Activated T-helper 17 cell treated with anti-CD3 and anti-CD28 coated beads, Interleukin-2, amount 50 U/mL, for 72 hours (primary cell): ENCODE measurements at regions not wholly inside any gene's neighbourhood (a gene's known extent, or its start where the extent isn't known, plus 50 kb on each side); places are given as distances from the start of the nearest gene placed in this dataset.

Experiments used
- ATAC-seq: fragments of 150-1000 bp; cut with Tn5 transposase; replicated peaks from 2 replicates; pipeline ENCODE4 v1.10.0; 2021; ENCODE audit warnings: mild to moderate bottlenecking, moderate library complexity
- H3K27ac Mint-ChIP-seq: one replicate; pipeline ENCODE4 v1.8.0; 2022; ENCODE audit warnings: mixed read lengths
- H3K27me3 Mint-ChIP-seq: one replicate; pipeline ENCODE4 v1.8.0; 2022; ENCODE audit warnings: mixed read lengths
- H3K36me3 Mint-ChIP-seq: one replicate; pipeline ENCODE4 v1.8.0; 2022; ENCODE audit warnings: low read depth, mild to moderate bottlenecking, mixed read lengths
- H3K4me1 Mint-ChIP-seq: one replicate; pipeline ENCODE4 v1.8.0; 2022; ENCODE audit warnings: mixed read lengths
- H3K4me3 Mint-ChIP-seq: one replicate; pipeline ENCODE4 v1.8.0; 2022; ENCODE audit warnings: mild to moderate bottlenecking, mixed read lengths
- H3K9me3 Mint-ChIP-seq: one replicate; pipeline ENCODE4 v1.8.0; 2022; ENCODE audit warnings: mixed read lengths

DNA sequence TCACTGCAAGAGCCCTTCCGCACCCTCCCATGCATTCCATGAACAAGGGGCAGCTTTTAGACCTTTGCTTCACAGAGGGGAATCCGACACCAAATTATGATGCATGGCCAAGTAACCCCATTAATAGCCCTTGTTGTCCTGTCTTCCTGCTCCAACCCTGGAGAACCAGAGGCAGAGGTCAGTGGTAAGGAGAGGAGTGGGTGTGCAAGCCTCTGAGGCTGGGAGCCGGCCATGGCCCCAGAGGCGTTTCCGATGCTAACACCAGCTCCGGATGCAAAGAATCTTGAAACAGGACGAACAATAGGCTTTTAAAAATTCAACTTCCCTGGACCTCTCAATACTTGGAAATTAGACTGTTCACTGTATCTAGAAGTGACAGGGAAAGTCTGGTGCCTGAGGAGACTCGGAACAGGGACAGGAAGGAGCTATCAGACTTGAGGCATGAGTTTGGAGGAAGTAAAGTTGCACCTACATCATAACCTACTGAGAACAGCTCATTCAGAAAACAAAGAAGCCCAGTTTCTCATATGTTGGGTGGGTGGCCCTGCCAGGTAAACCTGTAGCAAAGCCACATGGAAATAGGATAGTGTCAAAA is 101.2 kb upstream of the ERG start:
- H3K9me3 Mint-ChIP-seq: no peaks in the 10 kb centered on the region
- H3K36me3 Mint-ChIP-seq: no peaks in the 10 kb centered on the region
- no peaks in the 10 kb centered on the region for H3K27me3 Mint-ChIP-seq
- ATAC-seq: no peak
- no peak overlapping the region for H3K27ac Mint-ChIP-seq
- H3K4me3 Mint-ChIP-seq: no peak overlapping the region
- no peaks in the 10 kb centered on the region for H3K4me1 Mint-ChIP-seq

DNA sequence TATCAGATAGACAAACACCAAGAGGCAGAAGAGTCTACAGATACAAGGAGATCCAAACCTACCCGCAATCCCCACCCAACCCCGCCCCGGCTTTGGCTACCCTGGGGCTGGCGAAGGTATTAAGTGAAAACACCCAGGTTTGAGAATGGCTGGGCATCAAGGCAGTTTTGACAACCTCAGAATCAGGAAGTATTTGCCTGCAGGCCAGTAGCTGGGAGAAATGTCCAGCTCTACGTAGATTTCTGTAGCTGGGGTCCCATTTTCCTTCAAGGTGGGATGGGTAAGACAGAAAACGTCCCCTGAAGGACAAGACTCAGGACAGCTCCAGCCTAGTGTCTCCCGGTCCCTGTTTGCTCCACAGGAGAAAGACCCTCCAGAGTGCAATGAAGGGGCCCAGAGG is 101.8 kb upstream of the ERG start:
- no peaks in the 10 kb centered on the region for H3K4me1 Mint-ChIP-seq
- no peaks in the 10 kb centered on the region for H3K9me3 Mint-ChIP-seq
- H3K36me3 Mint-ChIP-seq: no peaks in the 10 kb centered on the region
- no peaks in the 10 kb centered on the region for H3K27me3 Mint-ChIP-seq
- no peak overlapping the region for H3K27ac Mint-ChIP-seq
- H3K4me3 Mint-ChIP-seq: no peak overlapping the region
- no peak for ATAC-seq

DNA sequence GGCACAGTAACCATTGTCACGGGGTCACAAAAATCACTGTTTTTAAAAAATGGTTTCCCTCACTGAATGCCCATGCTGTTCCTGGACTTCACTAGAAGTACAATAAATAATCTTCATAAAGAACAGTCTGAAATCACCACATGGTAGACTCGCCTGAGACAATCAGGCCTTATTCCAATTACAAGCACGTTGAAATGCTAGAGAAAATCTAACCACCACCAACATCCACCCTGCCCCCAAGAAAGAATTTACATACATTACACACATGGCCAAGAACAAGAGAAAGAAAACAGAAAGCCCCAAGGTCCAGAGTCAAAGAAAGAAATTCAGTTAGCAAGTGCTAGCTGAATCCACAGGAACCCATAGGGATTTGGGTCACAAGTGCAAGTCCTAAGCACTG is 107.0 kb upstream of the ERG start:
- Mint-ChIP-seq H3K4me3 (no peak overlapping the region), H3K27ac (no peak overlapping the region), H3K27me3 (no peaks in the 10 kb centered on the region), H3K9me3 (no peaks in the 10 kb centered on the region), H3K36me3 (no peaks in the 10 kb centered on the region), H3K4me1 (no peaks in the 10 kb centered on the region)
- no peak for ATAC-seq

- Mint-ChIP-seq H3K27ac (no peak overlapping the region), H3K4me3 (no peak overlapping the region), H3K4me1 (no peaks in the 10 kb centered on the region), H3K27me3 (peaks cover 8% of the 10 kb centered on the region), H3K9me3 (no peaks in the 10 kb centered on the region), H3K36me3 (no peaks in the 10 kb centered on the region)
- ATAC-seq: no peak
Measured at GRCh38 chr21:38609580-38609979, 111.3 kb upstream of the ERG start.

- no peak for ATAC-seq
- Mint-ChIP-seq H3K36me3 (no peaks in the 10 kb centered on the region), H3K27ac (no peak overlapping the region), H3K4me3 (no peak overlapping the region), H3K9me3 (no peaks in the 10 kb centered on the region), H3K4me1 (no peaks in the 10 kb centered on the region), H3K27me3 (peaks cover 8% of the 10 kb centered on the region)
Measured at GRCh38 chr21:38610623-38611251, 112.5 kb upstream of the ERG start.

GRCh38 chr21:38611277-38611676 is 113.0 kb upstream of the ERG start:
- Mint-ChIP-seq H3K9me3 (no peaks in the 10 kb centered on the region), H3K36me3 (no peaks in the 10 kb centered on the region), H3K4me1 (no peaks in the 10 kb centered on the region), H3K4me3 (no peak overlapping the region), H3K27ac (no peak overlapping the region), H3K27me3 (peaks cover 8% of the 10 kb centered on the region)
- ATAC-seq: no peak

DNA sequence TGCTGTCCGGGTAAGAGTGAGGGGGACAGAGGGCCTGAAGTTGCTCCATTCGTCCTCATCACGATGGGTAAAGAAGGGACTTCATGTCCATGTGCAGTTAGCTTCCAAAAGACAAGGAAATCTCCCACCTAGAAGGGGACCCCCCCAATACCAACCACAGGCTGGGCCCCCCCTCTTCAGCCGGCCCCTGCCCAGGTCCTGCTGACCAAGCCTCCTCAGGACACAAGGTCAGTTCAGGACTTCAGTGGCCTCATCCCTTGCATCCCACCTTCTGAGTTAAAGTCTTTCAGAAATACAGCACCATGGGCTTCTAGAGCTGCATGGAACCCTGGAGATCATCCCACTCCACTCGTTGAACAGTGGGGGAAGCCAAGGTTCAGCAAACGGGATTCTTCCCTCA is 115.4 kb upstream of the ERG start:
- no peaks in the 10 kb centered on the region for H3K36me3 Mint-ChIP-seq

GRCh38 chr21:38614558-38614957 is 116.3 kb upstream of the ERG start:
- ATAC-seq: no peak
- Mint-ChIP-seq H3K36me3 (no peaks in the 10 kb centered on the region), H3K9me3 (no peaks in the 10 kb centered on the region)

More for the DNA sequence above, 115.4 kb upstream of the ERG start:
- Mint-ChIP-seq H3K4me3 (no peak overlapping the region), H3K27me3 (peaks cover 14% of the 10 kb centered on the region), H3K27ac (no peak overlapping the region), H3K9me3 (no peaks in the 10 kb centered on the region), H3K4me1 (no peaks in the 10 kb centered on the region)
- no peak for ATAC-seq

GRCh38 chr21:38619480-38619879 is 121.2 kb upstream of the ERG start:
- no peaks in the 10 kb centered on the region for H3K9me3 Mint-ChIP-seq
- no peak overlapping the region for H3K27ac Mint-ChIP-seq
- ATAC-seq: no peak
- no peak overlapping the region for H3K4me3 Mint-ChIP-seq
- peaks cover 9% of the 10 kb centered on the region for H3K27me3 Mint-ChIP-seq
- no peaks in the 10 kb centered on the region for H3K4me1 Mint-ChIP-seq
- H3K36me3 Mint-ChIP-seq: no peaks in the 10 kb centered on the region

More at GRCh38 chr21:38614558-38614957, 116.3 kb upstream of the ERG start:
- Mint-ChIP-seq H3K27ac (no peak overlapping the region), H3K4me3 (no peak overlapping the region), H3K4me1 (no peaks in the 10 kb centered on the region), H3K27me3 (peaks cover 16% of the 10 kb centered on the region)

DNA sequence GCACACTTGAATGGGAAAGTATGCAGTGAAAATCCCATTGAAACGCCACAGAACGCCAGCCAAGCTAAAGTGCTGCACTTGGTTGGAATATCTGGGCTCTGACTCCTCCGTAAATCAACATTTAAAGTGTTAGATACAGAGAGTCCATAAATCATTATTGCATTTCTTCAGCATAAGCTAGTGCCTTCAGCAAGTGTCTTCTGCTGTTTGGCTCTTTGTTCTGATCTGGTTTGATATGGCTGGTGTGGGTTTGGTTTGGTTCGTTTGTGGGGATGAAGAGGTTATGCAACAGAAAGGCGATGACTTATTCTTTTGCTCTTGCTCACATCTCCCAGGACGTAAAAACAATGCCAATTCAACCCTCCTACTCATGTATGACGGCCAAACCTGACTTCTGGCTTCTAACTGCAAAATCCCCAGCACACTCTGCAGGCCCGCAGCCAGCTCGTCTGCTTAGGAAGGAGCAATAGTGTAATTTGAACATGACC is 121.8 kb upstream of the ERG start:
- Mint-ChIP-seq H3K9me3 (no peaks in the 10 kb centered on the region), H3K36me3 (no peaks in the 10 kb centered on the region), H3K27me3 (peaks cover 9% of the 10 kb centered on the region), H3K4me1 (no peaks in the 10 kb centered on the region), H3K27ac (no peak overlapping the region), H3K4me3 (no peak overlapping the region)
- ATAC-seq: no peak

- Mint-ChIP-seq H3K36me3 (no peaks in the 10 kb centered on the region), H3K9me3 (no peaks in the 10 kb centered on the region), H3K27ac (no peak overlapping the region), H3K27me3 (peaks cover 9% of the 10 kb centered on the region), H3K4me3 (no peak overlapping the region), H3K4me1 (no peaks in the 10 kb centered on the region)
- no peak for ATAC-seq
Measured at GRCh38 chr21:38621132-38621531, 122.9 kb upstream of the ERG start.

DNA sequence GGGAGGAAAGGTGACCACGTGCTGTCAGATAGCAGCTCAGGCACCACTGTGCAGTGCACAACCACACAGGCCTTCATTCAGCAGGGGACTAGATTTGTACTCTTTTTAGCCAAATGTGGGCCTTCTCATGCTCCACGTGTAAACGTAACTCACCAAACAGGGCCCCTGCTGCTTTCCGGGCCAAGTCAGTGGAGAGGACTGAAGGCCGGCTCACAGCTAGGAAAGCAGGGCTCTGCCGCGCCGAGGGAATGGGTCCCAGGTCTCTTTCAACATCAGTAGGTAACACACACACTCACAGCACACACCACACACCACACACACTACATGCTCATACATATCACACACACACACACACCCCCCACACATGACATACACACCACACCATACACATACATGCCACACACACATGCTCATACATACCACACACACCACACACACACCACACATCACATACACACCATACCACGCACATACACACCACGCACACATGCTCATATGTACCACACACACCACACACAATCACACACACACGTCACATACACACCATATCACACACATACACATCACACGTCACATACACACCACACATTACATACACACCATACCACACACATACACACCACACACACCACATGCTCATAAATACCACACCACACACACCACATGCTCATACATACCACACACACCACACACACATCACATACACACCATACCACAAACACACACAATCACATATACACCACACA is 124.0 kb upstream of the ERG start:
- Mint-ChIP-seq H3K4me1 (no peaks in the 10 kb centered on the region), H3K27ac (no peak overlapping the region), H3K4me3 (no peak overlapping the region), H3K36me3 (no peaks in the 10 kb centered on the region), H3K9me3 (no peaks in the 10 kb centered on the region), H3K27me3 (peaks cover 9% of the 10 kb centered on the region)
- ATAC-seq: no peak

DNA sequence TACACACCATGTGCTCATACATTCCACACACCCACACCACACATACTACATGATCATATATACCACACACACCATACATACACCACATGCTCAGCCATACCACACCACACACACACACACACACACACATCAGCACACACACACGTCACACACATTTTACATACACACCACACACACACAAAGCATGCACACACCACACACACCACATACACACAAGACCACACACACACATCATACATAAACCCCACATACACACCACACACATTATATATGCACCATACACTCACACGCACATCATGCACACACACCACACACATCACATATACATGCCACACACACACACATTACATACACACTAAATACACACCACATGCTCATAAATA is 124.5 kb upstream of the ERG start:
- Mint-ChIP-seq H3K36me3 (no peaks in the 10 kb centered on the region), H3K9me3 (no peaks in the 10 kb centered on the region), H3K27me3 (peaks cover 5% of the 10 kb centered on the region), H3K4me1 (no peaks in the 10 kb centered on the region), H3K4me3 (no peak overlapping the region), H3K27ac (no peak overlapping the region)
- ATAC-seq: no peak

DNA sequence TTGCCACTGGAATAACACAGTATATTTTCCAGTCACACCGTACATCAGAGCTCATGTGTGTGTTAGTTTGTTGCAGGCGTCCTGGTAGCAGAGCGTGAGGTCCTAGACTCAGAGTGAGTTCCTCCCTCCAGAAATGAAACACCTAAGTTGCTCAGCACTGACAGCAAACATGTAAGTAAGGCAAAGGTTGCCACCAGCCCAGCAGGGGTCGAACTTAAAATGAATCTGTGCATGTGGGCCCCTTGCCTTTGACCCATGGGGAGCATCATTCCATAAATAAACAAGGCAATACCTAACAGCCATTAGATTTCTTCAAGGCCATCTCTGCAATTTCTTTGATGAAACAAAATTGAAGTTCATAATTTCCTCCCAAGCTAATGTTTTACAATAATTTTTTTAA is 125.3 kb upstream of the ERG start:
- Mint-ChIP-seq H3K27ac (no peak overlapping the region), H3K36me3 (no peaks in the 10 kb centered on the region), H3K4me1 (no peaks in the 10 kb centered on the region), H3K9me3 (no peaks in the 10 kb centered on the region), H3K4me3 (no peak overlapping the region), H3K27me3 (peaks cover 6% of the 10 kb centered on the region)
- ATAC-seq: no peak

DNA sequence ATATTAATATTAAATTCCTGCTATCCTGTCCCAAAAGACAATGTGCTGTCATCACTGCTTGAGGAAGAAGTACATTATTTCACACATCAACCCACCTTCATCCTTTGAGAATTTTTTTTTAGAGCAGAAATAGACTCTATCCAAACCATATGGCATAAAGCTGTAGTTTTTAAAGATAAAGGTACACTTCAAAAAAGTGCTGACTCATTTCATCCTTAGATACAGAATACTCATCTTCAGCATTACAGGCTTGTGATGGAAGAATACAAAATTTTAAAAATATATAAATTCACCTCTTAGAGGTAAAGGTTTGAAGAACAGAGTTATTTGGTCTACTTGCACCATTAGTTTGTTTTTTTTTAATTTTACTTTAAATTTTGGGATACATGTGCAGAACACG is 126.7 kb upstream of the ERG start:
- Mint-ChIP-seq H3K27ac (no peak overlapping the region), H3K9me3 (no peaks in the 10 kb centered on the region), H3K36me3 (no peaks in the 10 kb centered on the region), H3K4me3 (no peak overlapping the region), H3K4me1 (no peaks in the 10 kb centered on the region), H3K27me3 (peaks cover 4% of the 10 kb centered on the region)
- no peak for ATAC-seq
